Glutamatergic neuron (in vitro differentiated cells): ENCODE measurements at regions not wholly inside any gene's neighbourhood (a gene's known extent, or its start where the extent isn't known, plus 50 kb on each side); places are given as distances from the start of the nearest gene placed in this dataset.

Experiments
- DNase-seq: peaks from one replicate; pipeline ENCODE4 v3.0.0; 2022
- H3K27ac Mint-ChIP-seq: one replicate; pipeline ENCODE4 v1.8.0; 2020; ENCODE audit warnings: mild to moderate bottlenecking, mixed read lengths, inconsistent platforms; ENCODE audit not compliant: unreplicated experiment
- H3K27me3 Mint-ChIP-seq: one replicate; pipeline ENCODE4 v1.8.0; 2020; ENCODE audit warnings: mild to moderate bottlenecking, moderate library complexity, mixed read lengths, inconsistent platforms; ENCODE audit not compliant: unreplicated experiment
- H3K36me3 Mint-ChIP-seq: one replicate; pipeline ENCODE4 v1.8.0; 2020; ENCODE audit warnings: mild to moderate bottlenecking, mixed read lengths, inconsistent platforms; ENCODE audit not compliant: unreplicated experiment
- H3K4me1 Mint-ChIP-seq: one replicate; pipeline ENCODE4 v1.8.0; 2020; ENCODE audit warnings: mild to moderate bottlenecking, low read depth, mixed read lengths, inconsistent platforms; ENCODE audit not compliant: unreplicated experiment
- H3K4me3 Mint-ChIP-seq: one replicate; pipeline ENCODE4 v1.8.0; 2020; ENCODE audit warnings: mild to moderate bottlenecking, mixed read lengths, inconsistent platforms; ENCODE audit not compliant: unreplicated experiment
- H3K9me3 Mint-ChIP-seq: one replicate; pipeline ENCODE4 v1.8.0; 2020; ENCODE audit warnings: mild to moderate bottlenecking, moderate library complexity, mixed read lengths, inconsistent platforms; ENCODE audit not compliant: unreplicated experiment
- TF ChIP-seq, protein P1 (sequence below): fragments of 200-600 bp; sonication (generic); IDR thresholded peaks from one replicate; pipeline ENCODE4 v1.5.0; 2021; ENCODE audit not compliant: partially characterized antibody, unreplicated experiment

DNA sequence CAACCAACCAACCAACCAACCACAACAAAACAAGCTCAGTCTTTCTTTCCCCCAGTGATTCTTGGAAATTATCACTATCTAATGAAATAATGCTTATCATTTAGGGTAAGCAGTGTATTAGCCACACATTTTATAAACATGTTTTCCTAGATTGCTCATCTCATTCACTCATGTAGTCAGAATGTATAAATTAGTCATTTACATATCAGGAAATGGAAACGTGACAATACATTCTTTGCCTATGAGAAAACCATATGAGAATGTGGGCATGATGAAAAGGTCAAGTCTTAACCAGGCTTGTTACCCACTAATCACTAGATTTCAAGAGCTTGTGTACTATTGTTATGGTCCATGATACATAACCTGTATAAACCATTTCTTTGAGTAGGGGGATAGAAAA is 1583.4 kb upstream of the PIK3C3 start:
- TF ChIP-seq, protein P1, sequence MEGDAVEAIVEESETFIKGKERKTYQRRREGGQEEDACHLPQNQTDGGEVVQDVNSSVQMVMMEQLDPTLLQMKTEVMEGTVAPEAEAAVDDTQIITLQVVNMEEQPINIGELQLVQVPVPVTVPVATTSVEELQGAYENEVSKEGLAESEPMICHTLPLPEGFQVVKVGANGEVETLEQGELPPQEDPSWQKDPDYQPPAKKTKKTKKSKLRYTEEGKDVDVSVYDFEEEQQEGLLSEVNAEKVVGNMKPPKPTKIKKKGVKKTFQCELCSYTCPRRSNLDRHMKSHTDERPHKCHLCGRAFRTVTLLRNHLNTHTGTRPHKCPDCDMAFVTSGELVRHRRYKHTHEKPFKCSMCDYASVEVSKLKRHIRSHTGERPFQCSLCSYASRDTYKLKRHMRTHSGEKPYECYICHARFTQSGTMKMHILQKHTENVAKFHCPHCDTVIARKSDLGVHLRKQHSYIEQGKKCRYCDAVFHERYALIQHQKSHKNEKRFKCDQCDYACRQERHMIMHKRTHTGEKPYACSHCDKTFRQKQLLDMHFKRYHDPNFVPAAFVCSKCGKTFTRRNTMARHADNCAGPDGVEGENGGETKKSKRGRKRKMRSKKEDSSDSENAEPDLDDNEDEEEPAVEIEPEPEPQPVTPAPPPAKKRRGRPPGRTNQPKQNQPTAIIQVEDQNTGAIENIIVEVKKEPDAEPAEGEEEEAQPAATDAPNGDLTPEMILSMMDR: no peak
- Mint-ChIP-seq H3K27ac (no peak overlapping the region), H3K36me3 (no peaks in the 10 kb centered on the region), H3K4me3 (no peak overlapping the region), H3K9me3 (no peaks in the 10 kb centered on the region), H3K27me3 (no peaks in the 10 kb centered on the region), H3K4me1 (no peaks in the 10 kb centered on the region)
- DNase-seq: no peak

DNA sequence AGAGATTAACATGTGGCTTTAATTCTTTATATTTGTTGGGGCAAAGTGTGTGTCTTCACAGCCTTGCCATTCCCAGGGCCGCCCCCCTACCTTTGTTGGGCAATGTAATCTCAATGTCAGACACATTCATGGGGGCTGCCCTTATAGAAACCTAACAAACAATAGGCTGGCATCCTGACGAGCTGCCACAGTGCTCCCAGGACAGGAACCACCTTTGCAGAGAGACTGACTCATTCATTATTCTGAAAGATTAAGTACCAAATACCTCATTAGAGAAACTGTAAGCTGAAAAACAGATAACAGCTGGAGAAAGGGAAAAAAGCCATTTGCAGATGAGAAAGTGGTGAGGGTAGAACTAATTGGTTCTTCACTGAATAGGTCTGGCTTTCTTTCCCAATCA is 1587.5 kb upstream of the PIK3C3 start:
- H3K36me3 Mint-ChIP-seq: no peaks in the 10 kb centered on the region
- no peak for DNase-seq
- TF ChIP-seq, protein P1: no peak
- no peaks in the 10 kb centered on the region for H3K4me1 Mint-ChIP-seq
- no peak overlapping the region for H3K27ac Mint-ChIP-seq
- H3K27me3 Mint-ChIP-seq: no peaks in the 10 kb centered on the region
- no peaks in the 10 kb centered on the region for H3K9me3 Mint-ChIP-seq
- H3K4me3 Mint-ChIP-seq: no peak overlapping the region

DNA sequence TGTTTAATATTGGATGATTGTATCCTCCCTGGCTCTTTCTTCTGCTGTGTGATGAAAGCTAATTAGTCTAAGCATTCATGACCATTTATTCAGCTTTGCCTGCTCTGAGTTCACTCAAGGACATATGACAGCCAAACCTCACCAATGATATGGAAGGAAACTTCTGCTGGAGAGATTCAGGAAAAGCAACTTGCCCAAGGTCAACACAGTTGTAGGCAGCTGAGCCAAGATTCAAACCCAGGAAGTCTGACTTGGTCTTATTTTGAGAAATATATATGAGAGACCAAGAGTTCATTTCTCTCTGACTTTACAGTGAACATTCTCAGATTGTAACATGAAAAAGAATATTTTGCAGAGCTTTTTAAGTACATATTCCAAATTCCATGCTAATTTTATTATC is 1588.5 kb upstream of the PIK3C3 start:
- Mint-ChIP-seq H3K36me3 (no peaks in the 10 kb centered on the region), H3K27me3 (no peaks in the 10 kb centered on the region), H3K4me1 (no peaks in the 10 kb centered on the region), H3K9me3 (no peaks in the 10 kb centered on the region), H3K4me3 (no peak overlapping the region), H3K27ac (no peak overlapping the region)
- TF ChIP-seq, protein P1: no peak
- no peak for DNase-seq

DNA sequence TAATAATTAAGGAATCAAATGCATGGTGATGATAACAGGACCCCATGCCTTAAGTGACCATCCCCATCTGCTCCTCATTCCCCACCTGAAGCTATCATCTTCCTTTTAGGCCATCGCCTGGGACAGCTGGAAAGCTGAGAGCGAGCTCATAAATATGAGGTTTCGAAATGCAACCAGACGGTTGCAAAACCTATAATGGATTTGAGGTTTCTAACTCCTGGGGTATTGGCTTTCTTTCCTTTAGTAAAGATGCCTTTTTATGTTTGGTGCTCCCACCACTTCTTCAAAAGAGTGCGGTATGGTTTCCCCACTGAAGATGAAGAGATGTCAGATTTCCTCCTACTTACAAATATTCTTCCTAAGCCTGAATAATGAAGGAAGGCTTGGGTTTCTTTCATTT is 1589.5 kb upstream of the PIK3C3 start:
- H3K4me3 Mint-ChIP-seq: no peak overlapping the region
- H3K4me1 Mint-ChIP-seq: no peaks in the 10 kb centered on the region
- no peaks in the 10 kb centered on the region for H3K27me3 Mint-ChIP-seq
- no peaks in the 10 kb centered on the region for H3K9me3 Mint-ChIP-seq
- no peaks in the 10 kb centered on the region for H3K36me3 Mint-ChIP-seq
- H3K27ac Mint-ChIP-seq: no peak overlapping the region
- no peak for DNase-seq
- TF ChIP-seq, protein P1: no peak

DNA sequence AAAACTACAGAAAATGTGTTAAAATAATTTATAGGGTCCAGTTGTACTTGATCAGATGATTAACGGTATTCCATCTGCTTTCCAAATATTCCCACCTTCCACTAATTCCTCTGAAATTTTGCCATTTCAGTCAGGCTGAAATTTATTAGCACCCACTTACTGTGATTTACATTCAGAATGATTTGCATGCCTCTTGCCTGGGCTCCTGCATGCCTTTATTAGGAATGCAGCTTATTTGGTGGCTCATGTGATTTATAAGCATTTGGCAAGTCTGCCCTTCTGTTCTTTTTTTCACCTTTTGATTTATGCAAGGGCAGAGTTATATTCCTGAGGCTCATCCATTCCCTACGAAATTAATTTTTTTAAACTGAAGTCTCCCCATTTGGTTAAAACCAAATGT is 1594.5 kb upstream of the PIK3C3 start:
- TF ChIP-seq, protein P1: no peak
- H3K27me3 Mint-ChIP-seq: peaks cover 2% of the 10 kb centered on the region
- no peaks in the 10 kb centered on the region for H3K36me3 Mint-ChIP-seq
- H3K9me3 Mint-ChIP-seq: no peaks in the 10 kb centered on the region
- H3K4me1 Mint-ChIP-seq: peaks cover 5% of the 10 kb centered on the region
- DNase-seq: no peak
- no peak overlapping the region for H3K27ac Mint-ChIP-seq
- H3K4me3 Mint-ChIP-seq: no peak overlapping the region
